CD4-positive, alpha-beta T cell treated with Interleukin-6 at 100 ng/mL for 8 hours (primary cell): ENCODE measurements at regions not wholly inside any gene's neighbourhood (a gene's known extent, or its start where the extent isn't known, plus 50 kb on each side); places are given as distances from the start of the nearest gene placed in this dataset.
"Not testable (repeated sequence)": the region's sequence is repeated elsewhere in the genome, so short reads cannot be mapped to it uniquely, and the experiment has no call there.

Experiments used
- DNase-seq: peaks from one replicate; pipeline ENCODE4 v3.0.0-alpha.2; 2020; ENCODE audit warnings: mixed read lengths, low spot score

- DNase-seq = not testable (repeated sequence)
Measured at GRCh38 chr16:10275214-10275996, 93.2 kb upstream of the GRIN2A start.

- no peak for DNase-seq
Measured at GRCh38 chr16:10277597-10277996, 95.4 kb upstream of the GRIN2A start.

- no peak for DNase-seq
Measured at GRCh38 chr16:10280262-10281170, 98.3 kb upstream of the GRIN2A start.

- no peak for DNase-seq
Measured at GRCh38 chr16:10282367-10282766, 100.1 kb upstream of the GRIN2A start.

GRCh38 chr16:10283246-10283645 is 101.0 kb upstream of the GRIN2A start:
- DNase-seq = not testable (repeated sequence)

GRCh38 chr16:10290467-10291105 is 95.3 kb upstream of the ATF7IP2 start:
- DNase-seq = not testable (repeated sequence)

- DNase-seq = not testable (repeated sequence)
Measured at GRCh38 chr16:10292197-10292596, 93.7 kb upstream of the ATF7IP2 start.

- not testable (repeated sequence) for DNase-seq
Measured at GRCh38 chr16:10292976-10293375, 92.9 kb upstream of the ATF7IP2 start.

- DNase-seq = not testable (repeated sequence)
Measured at GRCh38 chr16:10294153-10294552, 91.7 kb upstream of the ATF7IP2 start.

- DNase-seq = no peak
Measured at GRCh38 chr16:10296956-10297340, 88.9 kb upstream of the ATF7IP2 start.

- DNase-seq = no peak
Measured at GRCh38 chr16:10297341-10298006, 88.4 kb upstream of the ATF7IP2 start.

- no peak for DNase-seq
Measured at GRCh38 chr16:10300905-10301304, 85.0 kb upstream of the ATF7IP2 start.

- DNase-seq = not testable (repeated sequence)
Measured at GRCh38 chr16:10301547-10301946, 84.3 kb upstream of the ATF7IP2 start.

- no peak for DNase-seq
Measured at GRCh38 chr16:10305912-10306311, 79.9 kb upstream of the ATF7IP2 start.

GRCh38 chr16:10308305-10309193 is 77.3 kb upstream of the ATF7IP2 start:
- DNase-seq = no peak

GRCh38 chr16:10309271-10309932 is 76.5 kb upstream of the ATF7IP2 start:
- no peak for DNase-seq

- DNase-seq = no peak
Measured at GRCh38 chr16:10312008-10312407, 73.9 kb upstream of the ATF7IP2 start.

GRCh38 chr16:10312784-10313724 is 72.8 kb upstream of the ATF7IP2 start:
- DNase-seq = no peak

- no peak for DNase-seq
Measured at GRCh38 chr16:10314317-10314716, 71.5 kb upstream of the ATF7IP2 start.
